ENCODE measurements at regions not wholly inside any gene's neighbourhood (a gene's known extent, or its start where the extent isn't known, plus 50 kb on each side); places are given as distances from the start of the nearest gene placed in this dataset.

DNA sequence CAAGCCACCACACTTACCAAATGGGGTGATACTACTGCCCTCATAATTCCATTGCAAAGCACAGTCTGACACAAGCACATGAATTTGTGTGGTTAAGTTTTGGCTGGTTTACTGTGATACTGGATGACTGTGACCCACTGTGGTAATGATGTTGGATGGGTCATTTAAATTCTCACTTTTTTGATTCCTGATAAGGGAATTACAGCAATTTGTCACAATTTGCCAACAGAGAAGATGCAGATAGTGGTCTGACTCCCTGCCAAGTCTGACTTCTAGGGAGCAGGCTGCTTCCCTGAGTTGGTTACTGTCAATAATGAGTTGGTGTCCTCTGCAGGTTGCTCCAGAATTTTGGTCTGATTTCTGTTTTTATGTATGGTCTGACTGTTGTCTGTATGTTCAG, 731.9 kb downstream of the MTRR start (continued):
- TF ChIP-seq, protein P1, sequence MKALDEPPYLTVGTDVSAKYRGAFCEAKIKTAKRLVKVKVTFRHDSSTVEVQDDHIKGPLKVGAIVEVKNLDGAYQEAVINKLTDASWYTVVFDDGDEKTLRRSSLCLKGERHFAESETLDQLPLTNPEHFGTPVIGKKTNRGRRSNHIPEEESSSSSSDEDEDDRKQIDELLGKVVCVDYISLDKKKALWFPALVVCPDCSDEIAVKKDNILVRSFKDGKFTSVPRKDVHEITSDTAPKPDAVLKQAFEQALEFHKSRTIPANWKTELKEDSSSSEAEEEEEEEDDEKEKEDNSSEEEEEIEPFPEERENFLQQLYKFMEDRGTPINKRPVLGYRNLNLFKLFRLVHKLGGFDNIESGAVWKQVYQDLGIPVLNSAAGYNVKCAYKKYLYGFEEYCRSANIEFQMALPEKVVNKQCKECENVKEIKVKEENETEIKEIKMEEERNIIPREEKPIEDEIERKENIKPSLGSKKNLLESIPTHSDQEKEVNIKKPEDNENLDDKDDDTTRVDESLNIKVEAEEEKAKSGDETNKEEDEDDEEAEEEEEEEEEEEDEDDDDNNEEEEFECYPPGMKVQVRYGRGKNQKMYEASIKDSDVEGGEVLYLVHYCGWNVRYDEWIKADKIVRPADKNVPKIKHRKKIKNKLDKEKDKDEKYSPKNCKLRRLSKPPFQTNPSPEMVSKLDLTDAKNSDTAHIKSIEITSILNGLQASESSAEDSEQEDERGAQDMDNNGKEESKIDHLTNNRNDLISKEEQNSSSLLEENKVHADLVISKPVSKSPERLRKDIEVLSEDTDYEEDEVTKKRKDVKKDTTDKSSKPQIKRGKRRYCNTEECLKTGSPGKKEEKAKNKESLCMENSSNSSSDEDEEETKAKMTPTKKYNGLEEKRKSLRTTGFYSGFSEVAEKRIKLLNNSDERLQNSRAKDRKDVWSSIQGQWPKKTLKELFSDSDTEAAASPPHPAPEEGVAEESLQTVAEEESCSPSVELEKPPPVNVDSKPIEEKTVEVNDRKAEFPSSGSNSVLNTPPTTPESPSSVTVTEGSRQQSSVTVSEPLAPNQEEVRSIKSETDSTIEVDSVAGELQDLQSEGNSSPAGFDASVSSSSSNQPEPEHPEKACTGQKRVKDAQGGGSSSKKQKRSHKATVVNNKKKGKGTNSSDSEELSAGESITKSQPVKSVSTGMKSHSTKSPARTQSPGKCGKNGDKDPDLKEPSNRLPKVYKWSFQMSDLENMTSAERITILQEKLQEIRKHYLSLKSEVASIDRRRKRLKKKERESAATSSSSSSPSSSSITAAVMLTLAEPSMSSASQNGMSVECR (CRISPR knock-in tag; IDR thresholded peaks at IDR 0.05; ENCODE audit: borderline replicate concordance) = no peak
- no peak for TF ChIP-seq KAT7 (CRISPR knock-in tag; IDR thresholded peaks at IDR 0.05; ENCODE audit: borderline replicate concordance)
- no peak for TF ChIP-seq NFATC4 (CRISPR knock-in tag; IDR thresholded peaks at IDR 0.05)
- TF ChIP-seq, protein P2, sequence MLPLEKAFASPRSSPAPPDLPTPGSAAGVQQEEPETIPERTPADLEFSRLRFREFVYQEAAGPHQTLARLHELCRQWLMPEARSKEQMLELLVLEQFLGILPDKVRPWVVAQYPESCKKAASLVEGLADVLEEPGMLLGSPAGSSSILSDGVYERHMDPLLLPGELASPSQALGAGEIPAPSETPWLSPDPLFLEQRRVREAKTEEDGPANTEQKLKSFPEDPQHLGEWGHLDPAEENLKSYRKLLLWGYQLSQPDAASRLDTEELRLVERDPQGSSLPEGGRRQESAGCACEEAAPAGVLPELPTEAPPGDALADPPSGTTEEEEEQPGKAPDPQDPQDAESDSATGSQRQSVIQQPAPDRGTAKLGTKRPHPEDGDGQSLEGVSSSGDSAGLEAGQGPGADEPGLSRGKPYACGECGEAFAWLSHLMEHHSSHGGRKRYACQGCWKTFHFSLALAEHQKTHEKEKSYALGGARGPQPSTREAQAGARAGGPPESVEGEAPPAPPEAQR (CRISPR knock-in tag; IDR thresholded peaks at IDR 0.05) = no peak
- no peak for TF ChIP-seq EMX1 (CRISPR knock-in tag; IDR thresholded peaks at IDR 0.05)
- TF ChIP-seq, protein P3, sequence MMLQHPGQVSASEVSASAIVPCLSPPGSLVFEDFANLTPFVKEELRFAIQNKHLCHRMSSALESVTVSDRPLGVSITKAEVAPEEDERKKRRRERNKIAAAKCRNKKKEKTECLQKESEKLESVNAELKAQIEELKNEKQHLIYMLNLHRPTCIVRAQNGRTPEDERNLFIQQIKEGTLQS (CRISPR knock-in tag; conservative IDR thresholded peaks at IDR 0.05) = no peak
- TF ChIP-seq, protein P4, sequence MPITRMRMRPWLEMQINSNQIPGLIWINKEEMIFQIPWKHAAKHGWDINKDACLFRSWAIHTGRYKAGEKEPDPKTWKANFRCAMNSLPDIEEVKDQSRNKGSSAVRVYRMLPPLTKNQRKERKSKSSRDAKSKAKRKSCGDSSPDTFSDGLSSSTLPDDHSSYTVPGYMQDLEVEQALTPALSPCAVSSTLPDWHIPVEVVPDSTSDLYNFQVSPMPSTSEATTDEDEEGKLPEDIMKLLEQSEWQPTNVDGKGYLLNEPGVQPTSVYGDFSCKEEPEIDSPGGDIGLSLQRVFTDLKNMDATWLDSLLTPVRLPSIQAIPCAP (CRISPR knock-in tag; IDR thresholded peaks at IDR 0.05) = no peak
- TF ChIP-seq, protein P5, sequence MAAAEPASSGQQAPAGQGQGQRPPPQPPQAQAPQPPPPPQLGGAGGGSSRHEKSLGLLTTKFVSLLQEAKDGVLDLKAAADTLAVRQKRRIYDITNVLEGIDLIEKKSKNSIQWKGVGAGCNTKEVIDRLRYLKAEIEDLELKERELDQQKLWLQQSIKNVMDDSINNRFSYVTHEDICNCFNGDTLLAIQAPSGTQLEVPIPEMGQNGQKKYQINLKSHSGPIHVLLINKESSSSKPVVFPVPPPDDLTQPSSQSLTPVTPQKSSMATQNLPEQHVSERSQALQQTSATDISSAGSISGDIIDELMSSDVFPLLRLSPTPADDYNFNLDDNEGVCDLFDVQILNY (CRISPR knock-in tag; IDR thresholded peaks at IDR 0.05) = no peak
- TF ChIP-seq SOX15 (CRISPR knock-in tag; IDR thresholded peaks at IDR 0.05) = no peak
- TF ChIP-seq ZNF317 (CRISPR knock-in tag; IDR thresholded peaks at IDR 0.05; ENCODE audit: borderline replicate concordance, low read depth) = no peak
- TF ChIP-seq, protein P6, sequence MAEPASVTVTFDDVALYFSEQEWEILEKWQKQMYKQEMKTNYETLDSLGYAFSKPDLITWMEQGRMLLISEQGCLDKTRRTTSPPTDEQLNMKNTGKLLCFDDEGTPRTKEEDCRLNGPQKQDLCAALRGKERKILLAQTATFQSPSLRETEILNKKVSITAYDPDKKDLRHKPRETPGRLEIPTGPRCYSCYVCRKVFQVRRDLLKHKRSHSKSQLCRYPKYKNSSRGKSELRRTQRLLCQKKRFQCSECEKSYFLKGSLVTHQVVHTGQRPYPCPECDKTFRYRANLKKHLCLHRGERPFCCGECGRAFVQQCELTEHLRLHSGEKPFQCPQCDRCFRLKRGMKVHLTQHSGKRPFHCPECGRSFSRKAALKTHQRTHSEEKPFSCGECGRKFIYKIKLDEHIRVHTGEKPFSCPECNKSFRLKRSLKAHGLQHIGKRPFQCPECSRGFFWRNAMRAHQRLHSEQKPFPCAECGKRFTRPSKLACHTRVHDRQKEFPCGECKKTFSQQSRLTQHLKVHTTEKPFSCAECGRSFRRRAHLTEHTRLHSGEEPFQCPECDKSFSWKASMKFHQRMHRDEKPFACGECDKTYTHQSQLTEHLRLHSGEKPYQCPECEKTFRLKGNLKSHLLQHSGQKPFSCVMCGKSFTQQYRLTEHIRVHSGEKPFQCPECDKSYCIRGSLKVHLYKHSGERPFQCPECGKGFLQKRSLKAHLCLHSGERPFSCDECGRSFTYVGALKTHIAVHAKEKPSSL (CRISPR knock-in tag; conservative IDR thresholded peaks at IDR 0.05) = no peak

DNA sequence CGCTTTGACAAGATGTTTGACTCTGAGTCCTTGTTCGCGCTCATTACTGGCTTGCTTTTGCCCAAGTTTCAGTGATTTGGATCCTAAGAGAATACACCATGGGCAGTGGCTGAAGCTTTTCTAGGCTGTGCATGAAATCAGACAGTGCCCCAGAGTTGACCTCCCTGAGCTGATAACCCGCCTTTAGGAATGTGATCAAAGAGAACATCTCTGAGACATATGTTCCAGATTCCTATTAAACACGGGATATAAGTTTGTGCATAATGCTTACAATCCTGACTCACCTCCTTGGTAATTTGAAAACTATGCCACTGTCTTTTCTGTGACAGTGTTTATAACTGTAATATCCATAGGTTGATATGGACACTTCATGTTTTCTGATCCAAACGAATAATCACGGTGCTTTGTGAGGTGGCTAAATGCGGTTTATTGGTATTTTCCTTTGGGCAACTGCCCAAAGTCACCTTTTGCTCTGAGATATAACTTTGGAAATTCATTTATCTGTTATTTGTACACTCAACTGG, 732.9 kb downstream of the MTRR start:
- Mint-ChIP-seq H3K9me3 (no peaks in the 10 kb centered on the region), H3K27ac (no peak overlapping the region), H3K4me3 (no peak overlapping the region), H3K27me3 (ENCODE audit: low read depth) (peaks cover 3% of the 10 kb centered on the region; the same call in 1 of the 2 replicates), H3K4me1 (peaks cover 14% of the 10 kb centered on the region), H3K36me3 (no peaks in the 10 kb centered on the region)
- ChIA-PET POLR2A (no interaction called here), CTCF (no interaction called here)
- ATAC-seq (no peak), DNase-seq (ENCODE audit: low spot score) (no peak)
- TF ChIP-seq, protein P7, sequence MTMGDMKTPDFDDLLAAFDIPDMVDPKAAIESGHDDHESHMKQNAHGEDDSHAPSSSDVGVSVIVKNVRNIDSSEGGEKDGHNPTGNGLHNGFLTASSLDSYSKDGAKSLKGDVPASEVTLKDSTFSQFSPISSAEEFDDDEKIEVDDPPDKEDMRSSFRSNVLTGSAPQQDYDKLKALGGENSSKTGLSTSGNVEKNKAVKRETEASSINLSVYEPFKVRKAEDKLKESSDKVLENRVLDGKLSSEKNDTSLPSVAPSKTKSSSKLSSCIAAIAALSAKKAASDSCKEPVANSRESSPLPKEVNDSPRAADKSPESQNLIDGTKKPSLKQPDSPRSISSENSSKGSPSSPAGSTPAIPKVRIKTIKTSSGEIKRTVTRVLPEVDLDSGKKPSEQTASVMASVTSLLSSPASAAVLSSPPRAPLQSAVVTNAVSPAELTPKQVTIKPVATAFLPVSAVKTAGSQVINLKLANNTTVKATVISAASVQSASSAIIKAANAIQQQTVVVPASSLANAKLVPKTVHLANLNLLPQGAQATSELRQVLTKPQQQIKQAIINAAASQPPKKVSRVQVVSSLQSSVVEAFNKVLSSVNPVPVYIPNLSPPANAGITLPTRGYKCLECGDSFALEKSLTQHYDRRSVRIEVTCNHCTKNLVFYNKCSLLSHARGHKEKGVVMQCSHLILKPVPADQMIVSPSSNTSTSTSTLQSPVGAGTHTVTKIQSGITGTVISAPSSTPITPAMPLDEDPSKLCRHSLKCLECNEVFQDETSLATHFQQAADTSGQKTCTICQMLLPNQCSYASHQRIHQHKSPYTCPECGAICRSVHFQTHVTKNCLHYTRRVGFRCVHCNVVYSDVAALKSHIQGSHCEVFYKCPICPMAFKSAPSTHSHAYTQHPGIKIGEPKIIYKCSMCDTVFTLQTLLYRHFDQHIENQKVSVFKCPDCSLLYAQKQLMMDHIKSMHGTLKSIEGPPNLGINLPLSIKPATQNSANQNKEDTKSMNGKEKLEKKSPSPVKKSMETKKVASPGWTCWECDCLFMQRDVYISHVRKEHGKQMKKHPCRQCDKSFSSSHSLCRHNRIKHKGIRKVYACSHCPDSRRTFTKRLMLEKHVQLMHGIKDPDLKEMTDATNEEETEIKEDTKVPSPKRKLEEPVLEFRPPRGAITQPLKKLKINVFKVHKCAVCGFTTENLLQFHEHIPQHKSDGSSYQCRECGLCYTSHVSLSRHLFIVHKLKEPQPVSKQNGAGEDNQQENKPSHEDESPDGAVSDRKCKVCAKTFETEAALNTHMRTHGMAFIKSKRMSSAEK (CRISPR knock-in tag; IDR thresholded peaks at IDR 0.05; ENCODE audit: borderline replicate concordance) = no peak
- TF ChIP-seq, protein P8, sequence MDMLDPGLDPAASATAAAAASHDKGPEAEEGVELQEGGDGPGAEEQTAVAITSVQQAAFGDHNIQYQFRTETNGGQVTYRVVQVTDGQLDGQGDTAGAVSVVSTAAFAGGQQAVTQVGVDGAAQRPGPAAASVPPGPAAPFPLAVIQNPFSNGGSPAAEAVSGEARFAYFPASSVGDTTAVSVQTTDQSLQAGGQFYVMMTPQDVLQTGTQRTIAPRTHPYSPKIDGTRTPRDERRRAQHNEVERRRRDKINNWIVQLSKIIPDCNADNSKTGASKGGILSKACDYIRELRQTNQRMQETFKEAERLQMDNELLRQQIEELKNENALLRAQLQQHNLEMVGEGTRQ (CRISPR knock-in tag; IDR thresholded peaks at IDR 0.05) = no peak
- TF ChIP-seq ESRRA (CRISPR knock-in tag; IDR thresholded peaks at IDR 0.05; ENCODE audit: borderline replicate concordance) = no peak
- no peak for TF ChIP-seq ELF4 (CRISPR knock-in tag; IDR thresholded peaks at IDR 0.05; ENCODE audit: low read depth)
- TF ChIP-seq, protein P9, sequence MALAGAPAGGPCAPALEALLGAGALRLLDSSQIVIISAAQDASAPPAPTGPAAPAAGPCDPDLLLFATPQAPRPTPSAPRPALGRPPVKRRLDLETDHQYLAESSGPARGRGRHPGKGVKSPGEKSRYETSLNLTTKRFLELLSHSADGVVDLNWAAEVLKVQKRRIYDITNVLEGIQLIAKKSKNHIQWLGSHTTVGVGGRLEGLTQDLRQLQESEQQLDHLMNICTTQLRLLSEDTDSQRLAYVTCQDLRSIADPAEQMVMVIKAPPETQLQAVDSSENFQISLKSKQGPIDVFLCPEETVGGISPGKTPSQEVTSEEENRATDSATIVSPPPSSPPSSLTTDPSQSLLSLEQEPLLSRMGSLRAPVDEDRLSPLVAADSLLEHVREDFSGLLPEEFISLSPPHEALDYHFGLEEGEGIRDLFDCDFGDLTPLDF (CRISPR knock-in tag; IDR thresholded peaks at IDR 0.05) = no peak
- TF ChIP-seq RELA (CRISPR knock-in tag; IDR thresholded peaks at IDR 0.05; ENCODE audit: borderline replicate concordance) = no peak
